ENCODE measurements at regions not wholly inside any gene's neighbourhood (a gene's known extent, or its start where the extent isn't known, plus 50 kb on each side); places are given as distances from the start of the nearest gene placed in this dataset.
"Not testable (repeated sequence)": the region's sequence is repeated elsewhere in the genome, so short reads cannot be mapped to it uniquely, and the experiment has no call there.

DNA sequence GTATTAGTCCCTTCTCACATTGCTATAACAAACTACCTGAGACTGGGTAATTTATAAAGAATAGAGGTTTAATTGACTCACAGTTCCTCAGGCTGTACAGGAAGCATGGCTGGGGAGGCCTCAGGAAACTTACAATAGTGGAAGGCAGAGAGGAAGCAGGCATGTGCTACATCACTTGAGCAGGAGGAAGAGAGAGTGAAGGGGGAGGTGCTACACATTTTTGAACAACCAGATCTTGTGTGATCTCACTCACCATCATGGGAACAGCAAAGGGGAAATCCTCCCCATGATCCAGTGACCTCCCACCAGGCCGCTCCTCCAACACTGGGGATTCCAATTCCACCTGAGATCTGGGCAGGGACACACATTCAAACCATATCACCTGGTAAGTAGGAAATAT is 630.6 kb downstream of the QKI start:
- DNase-seq (ENCODE audit: low read depth, low spot score) (no peak), FAIRE-seq (no peak)
- Histone ChIP-seq H3K79me2 (ENCODE audit: control insufficient read depth, insufficient read depth, low read length) (no peaks in the 10 kb centered on the region), H3K9me1 (ENCODE audit: control insufficient read depth, extremely low read depth, insufficient read depth, low read length) (no peaks in the 10 kb centered on the region), H3K9me3 (ENCODE audit: control insufficient read depth, low read depth, low read length) (no peaks in the 10 kb centered on the region), H3K9ac (ENCODE audit: control insufficient read depth, extremely low read depth, insufficient read depth, low read length) (no peak overlapping the region), H3K4me2 (ENCODE audit: control insufficient read depth, extremely low read depth, insufficient read depth, low read depth, low read length) (no peak overlapping the region), H4K20me1 (ENCODE audit: control insufficient read depth, extremely low read depth, insufficient read depth, low read length) (no peaks in the 10 kb centered on the region), H3K4me1 (ENCODE audit: control insufficient read depth, extremely low read depth, insufficient read depth, low read length) (no peaks in the 10 kb centered on the region), H3K4me3 (ENCODE audit: control insufficient read depth in 2 of 3, extremely low read depth in 1 of 3, insufficient read depth in 2 of 3, low read depth in 1 of 3, low read length in 3 of 3) (no peak overlapping the region), H3K36me3 (ENCODE audit: control insufficient read depth in 2 of 2, extremely low read depth in 1 of 2, insufficient read depth in 2 of 2, low read length in 2 of 2) (no peaks in the 10 kb centered on the region), H2AFZ (ENCODE audit: control insufficient read depth, low read length) (no peak overlapping the region), H3K27me3 (ENCODE audit: control insufficient read depth, extremely low read depth, insufficient read depth, low read length) (no peaks in the 10 kb centered on the region), H3K27ac (ENCODE audit: control insufficient read depth, insufficient read depth, low read length) (no peak overlapping the region)
- TF ChIP-seq CTCF (optimal IDR thresholded peaks at IDR 0.05 in 1 of 3, IDR thresholded peaks at IDR 0.05 in 1 of 3, conservative IDR thresholded peaks at IDR 0.05 in 1 of 3; ENCODE audit: extremely low read depth in 1 of 3, insufficient read depth in 2 of 3, low read length in 3 of 3): no peak
- TF ChIP-seq EZH2 (IDR thresholded peaks at IDR 0.05; ENCODE audit: low read length): no peak
- dilution Hi-C loops (cut with MboI; ENCODE audit: extremely low pct_ligation_motif_present, low sequenced_read_pairs): no loop called here

- dilution Hi-C loops (cut with MboI; ENCODE audit: extremely low pct_ligation_motif_present, low sequenced_read_pairs): not testable (repeated sequence)
Measured at GRCh38 chr6:164043656-164044055, 629.1 kb downstream of the QKI start.

DNA sequence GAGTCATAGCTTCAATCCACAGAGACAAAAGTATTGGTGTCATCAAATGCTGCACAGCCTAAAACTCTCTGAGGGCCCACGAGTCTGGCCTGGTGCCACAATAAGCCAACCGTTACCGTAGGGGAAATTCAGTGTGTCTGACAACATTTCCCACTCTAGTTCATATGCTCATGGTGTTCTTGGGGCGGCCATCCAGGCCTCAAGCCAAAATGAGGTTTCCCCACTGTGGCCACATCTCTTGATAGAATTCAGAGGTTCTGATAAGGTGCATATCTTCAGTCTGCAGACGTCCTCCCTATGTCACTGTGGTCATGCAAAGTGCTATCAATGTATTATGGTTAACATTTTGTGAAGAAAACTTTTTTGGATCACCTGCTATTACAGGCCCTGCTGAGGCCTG is 627.7 kb downstream of the QKI start:
- FAIRE-seq: no peak
- H3K27me3 ChIP-seq (ENCODE audit: control insufficient read depth, extremely low read depth, insufficient read depth, low read length): no peaks in the 10 kb centered on the region
- no peaks in the 10 kb centered on the region for H3K4me1 ChIP-seq (ENCODE audit: control insufficient read depth, extremely low read depth, insufficient read depth, low read length)
- H2AFZ ChIP-seq (ENCODE audit: control insufficient read depth, low read length): no peak overlapping the region
- no peaks in the 10 kb centered on the region for H3K9me1 ChIP-seq (ENCODE audit: control insufficient read depth, extremely low read depth, insufficient read depth, low read length)
- H3K9me3 ChIP-seq (ENCODE audit: control insufficient read depth, low read depth, low read length): no peaks in the 10 kb centered on the region
- no peak for TF ChIP-seq CTCF (optimal IDR thresholded peaks at IDR 0.05 in 1 of 3, IDR thresholded peaks at IDR 0.05 in 1 of 3, conservative IDR thresholded peaks at IDR 0.05 in 1 of 3; ENCODE audit: extremely low read depth in 1 of 3, insufficient read depth in 2 of 3, low read length in 3 of 3)
- TF ChIP-seq EZH2 (IDR thresholded peaks at IDR 0.05; ENCODE audit: low read length): no peak
- dilution Hi-C loops (cut with MboI; ENCODE audit: extremely low pct_ligation_motif_present, low sequenced_read_pairs): no loop called here
- H3K79me2 ChIP-seq (ENCODE audit: control insufficient read depth, insufficient read depth, low read length): no peaks in the 10 kb centered on the region
- no peak overlapping the region for H3K27ac ChIP-seq (ENCODE audit: control insufficient read depth, insufficient read depth, low read length)
- H3K36me3 ChIP-seq (ENCODE audit: control insufficient read depth in 2 of 2, extremely low read depth in 1 of 2, insufficient read depth in 2 of 2, low read length in 2 of 2): no peaks in the 10 kb centered on the region
- no peak overlapping the region for H3K4me3 ChIP-seq (ENCODE audit: control insufficient read depth in 2 of 3, extremely low read depth in 1 of 3, insufficient read depth in 2 of 3, low read depth in 1 of 3, low read length in 3 of 3)
- no peak overlapping the region for H3K4me2 ChIP-seq (ENCODE audit: control insufficient read depth, extremely low read depth, insufficient read depth, low read depth, low read length)
- DNase-seq (ENCODE audit: low read depth, low spot score): no peak
- H3K9ac ChIP-seq (ENCODE audit: control insufficient read depth, extremely low read depth, insufficient read depth, low read length): no peak overlapping the region
- no peaks in the 10 kb centered on the region for H4K20me1 ChIP-seq (ENCODE audit: control insufficient read depth, extremely low read depth, insufficient read depth, low read length)

More at GRCh38 chr6:164043656-164044055, 629.1 kb downstream of the QKI start:
- DNase-seq (ENCODE audit: low read depth, low spot score); H4K20me1 ChIP-seq (ENCODE audit: control insufficient read depth, extremely low read depth, insufficient read depth, low read length); H2AFZ ChIP-seq (ENCODE audit: control insufficient read depth, low read length); H3K9me3 ChIP-seq (ENCODE audit: control insufficient read depth, low read depth, low read length); H3K79me2 ChIP-seq (ENCODE audit: control insufficient read depth, insufficient read depth, low read length); H3K4me2 ChIP-seq (ENCODE audit: control insufficient read depth, extremely low read depth, insufficient read depth, low read depth, low read length); H3K36me3 ChIP-seq (ENCODE audit: control insufficient read depth in 2 of 2, extremely low read depth in 1 of 2, insufficient read depth in 2 of 2, low read length in 2 of 2); H3K9me1 ChIP-seq (ENCODE audit: control insufficient read depth, extremely low read depth, insufficient read depth, low read length); H3K27me3 ChIP-seq (ENCODE audit: control insufficient read depth, extremely low read depth, insufficient read depth, low read length); H3K4me1 ChIP-seq (ENCODE audit: control insufficient read depth, extremely low read depth, insufficient read depth, low read length); FAIRE-seq; H3K27ac ChIP-seq (ENCODE audit: control insufficient read depth, insufficient read depth, low read length); H3K4me3 ChIP-seq (ENCODE audit: control insufficient read depth in 2 of 3, extremely low read depth in 1 of 3, insufficient read depth in 2 of 3, low read depth in 1 of 3, low read length in 3 of 3); H3K9ac ChIP-seq (ENCODE audit: control insufficient read depth, extremely low read depth, insufficient read depth, low read length): not testable (repeated sequence)

Data from keratinocyte (primary cell).